OCI-LY7 (cell line): ENCODE measurements at regions not wholly inside any gene's neighbourhood (a gene's known extent, or its start where the extent isn't known, plus 50 kb on each side); places are given as distances from the start of the nearest gene placed in this dataset.

Experiments
- BruUV-seq: library from RNA; stranded (reverse); fragments of 400-500 nt; replicated peaks from 2 replicates; lab custom pipeline; 2021; lab: Mats Ljungman, UMichigan
- CTCF ChIA-PET: fragments of 300-600 bp; sonication (Branson Sonifier 250); formaldehyde crosslinking; loops from one replicate; lab custom pipeline; 2022; ENCODE audit warnings: antibody characterized with exemption; ENCODE audit not compliant: unreplicated experiment; lab: Charles Lee
- POLR2A ChIA-PET: fragments of 300-600 bp; sonication (Branson Sonifier 250); formaldehyde crosslinking; loops from one replicate; lab custom pipeline; 2022; ENCODE audit warnings: antibody characterized with exemption; lab: Charles Lee
- DNase-seq: peaks from one replicate; pipeline ENCODE4 v3.0.0-alpha.2; 2015; ENCODE audit warnings: low spot score
- H2AFZ ChIP-seq: fragments of 200-600 bp; sonication (generic), shearing (Covaris generic); 2 replicates; pipeline ENCODE4 v1.6.1; 2014; ENCODE audit warnings: mild to moderate bottlenecking, antibody characterized with exemption, low read length, moderate library complexity
- H3K27ac ChIP-seq: fragments of 200-600 bp; sonication (generic); 2 replicates; pipeline ENCODE4 v1.5.1; 2014; ENCODE audit warnings: mixed run types, low read depth, mild to moderate bottlenecking, moderate library complexity, low read length, inconsistent platforms; ENCODE audit not compliant: poor library complexity, severe bottlenecking
- H3K36me3 ChIP-seq: fragments of 200-600 bp; sonication (generic); 2 replicates; pipeline ENCODE4 v1.6.1; 2014; ENCODE audit warnings: mild to moderate bottlenecking, antibody characterized with exemption, low read length, moderate library complexity, mixed read lengths; ENCODE audit not compliant: insufficient read depth
- H3K4me1 ChIP-seq: fragments of 200-600 bp; sonication (generic); 2 replicates; pipeline ENCODE4 v1.5.1; 2014; ENCODE audit warnings: mild to moderate bottlenecking, low read length; ENCODE audit not compliant: insufficient read depth, poor library complexity, severe bottlenecking
- H3K4me2 ChIP-seq: fragments of 200-600 bp; sonication (generic); 2 replicates; pipeline ENCODE4 v1.6.1; 2014; ENCODE audit warnings: mild to moderate bottlenecking, low read length
- H3K4me3 ChIP-seq: fragments of 200-600 bp; sonication (generic); 2 replicates; pipeline ENCODE4 v1.5.1; 2014; ENCODE audit warnings: mild to moderate bottlenecking, low read depth, low read length; ENCODE audit not compliant: poor library complexity, severe bottlenecking
- H3K79me2 ChIP-seq: fragments of 200-600 bp; sonication (generic); 2 replicates; pipeline ENCODE4 v1.6.1; 2016; ENCODE audit warnings: low read depth, mild to moderate bottlenecking, low read length, moderate library complexity, mixed read lengths; ENCODE audit not compliant: insufficient read depth
- H3K9me2 ChIP-seq: fragments of 200-600 bp; sonication (generic); 2 replicates; pipeline ENCODE4 v1.6.1; 2016; ENCODE audit warnings: mild to moderate bottlenecking, low read length, mixed read lengths; ENCODE audit not compliant: insufficient read depth
- H3K9me3 ChIP-seq: fragments of 200-600 bp; sonication (generic); 2 replicates; pipeline ENCODE4 v1.6.1; 2014; ENCODE audit warnings: mild to moderate bottlenecking, mixed run types, low read length, mixed read lengths
- H4K20me1 ChIP-seq: fragments of 200-600 bp; sonication (generic); 2 replicates; pipeline ENCODE4 v1.6.1; 2014; ENCODE audit warnings: mild to moderate bottlenecking, antibody characterized with exemption, low read length, moderate library complexity, mixed read lengths; ENCODE audit not compliant: insufficient read depth
- EZH2phosphoT487 ChIP-seq: fragments of 200-600 bp; sonication (generic); IDR thresholded peaks from 2 replicates; pipeline ENCODE4 v1.6.1; 2018; ENCODE audit warnings: low read depth, borderline replicate concordance, mild to moderate bottlenecking, mixed run types, antibody characterized with exemption, low read length, moderate library complexity, mixed read lengths
- intact Hi-C: fragments of 100-400 bp; cut with micrococcal nuclease; formaldehyde crosslinking; loops from one replicate; pipeline ENCODE4 v1.10.0; 2022; ENCODE audit not compliant: unreplicated experiment
- TF ChIP-seq, protein P1 (sequence below): fragments of 200-600 bp; sonication (generic); conservative IDR thresholded peaks from 2 replicates; pipeline ENCODE4 v1.5.1; 2014; ENCODE audit warnings: mild to moderate bottlenecking, antibody characterized with exemption, low read length, moderate library complexity, mixed read lengths

GRCh38 chr6:93703431-93703830 is 284.1 kb upstream of the EPHA7 start:
- Histone ChIP-seq H3K9me3 (no peaks in the 10 kb centered on the region), H2AFZ (no peak overlapping the region), H3K36me3 (no peaks in the 10 kb centered on the region), H3K4me2 (no peak overlapping the region), H3K79me2 (no peaks in the 10 kb centered on the region), H3K9me2 (no peaks in the 10 kb centered on the region), H3K27ac (no peak overlapping the region), H3K4me1 (no peaks in the 10 kb centered on the region), H3K4me3 (no peak overlapping the region), H4K20me1 (no peaks in the 10 kb centered on the region)
- DNase-seq = no peak
- TF ChIP-seq, protein P1, sequence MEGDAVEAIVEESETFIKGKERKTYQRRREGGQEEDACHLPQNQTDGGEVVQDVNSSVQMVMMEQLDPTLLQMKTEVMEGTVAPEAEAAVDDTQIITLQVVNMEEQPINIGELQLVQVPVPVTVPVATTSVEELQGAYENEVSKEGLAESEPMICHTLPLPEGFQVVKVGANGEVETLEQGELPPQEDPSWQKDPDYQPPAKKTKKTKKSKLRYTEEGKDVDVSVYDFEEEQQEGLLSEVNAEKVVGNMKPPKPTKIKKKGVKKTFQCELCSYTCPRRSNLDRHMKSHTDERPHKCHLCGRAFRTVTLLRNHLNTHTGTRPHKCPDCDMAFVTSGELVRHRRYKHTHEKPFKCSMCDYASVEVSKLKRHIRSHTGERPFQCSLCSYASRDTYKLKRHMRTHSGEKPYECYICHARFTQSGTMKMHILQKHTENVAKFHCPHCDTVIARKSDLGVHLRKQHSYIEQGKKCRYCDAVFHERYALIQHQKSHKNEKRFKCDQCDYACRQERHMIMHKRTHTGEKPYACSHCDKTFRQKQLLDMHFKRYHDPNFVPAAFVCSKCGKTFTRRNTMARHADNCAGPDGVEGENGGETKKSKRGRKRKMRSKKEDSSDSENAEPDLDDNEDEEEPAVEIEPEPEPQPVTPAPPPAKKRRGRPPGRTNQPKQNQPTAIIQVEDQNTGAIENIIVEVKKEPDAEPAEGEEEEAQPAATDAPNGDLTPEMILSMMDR = no peak
- no peak for TF ChIP-seq EZH2phosphoT487
- intact Hi-C loops = loop anchor here (2.0 kb wide), 1 partner anchor 17 kb away; no protein-coding TSS in a partner anchor
- POLR2A ChIA-PET = no interaction called here
- CTCF ChIA-PET = no interaction called here
- BruUV-seq = no TSS peak

- no peak for DNase-seq
- intact Hi-C loops = no loop called here
- TF ChIP-seq, protein P1 = no peak
- POLR2A ChIA-PET = no interaction called here
- no peak overlapping the region for H3K4me2 ChIP-seq
- H3K9me3 ChIP-seq = no peaks in the 10 kb centered on the region
- no peaks in the 10 kb centered on the region for H3K79me2 ChIP-seq
- no peak overlapping the region for H3K4me3 ChIP-seq
- no peak overlapping the region for H2AFZ ChIP-seq
- H3K9me2 ChIP-seq = no peaks in the 10 kb centered on the region
- H4K20me1 ChIP-seq = no peaks in the 10 kb centered on the region
- CTCF ChIA-PET = no interaction called here
- no TSS peak for BruUV-seq
- H3K27ac ChIP-seq = no peak overlapping the region
- H3K4me1 ChIP-seq = no peaks in the 10 kb centered on the region
- no peaks in the 10 kb centered on the region for H3K36me3 ChIP-seq
Measured at GRCh38 chr6:93701526-93701925, 282.2 kb upstream of the EPHA7 start.

DNA sequence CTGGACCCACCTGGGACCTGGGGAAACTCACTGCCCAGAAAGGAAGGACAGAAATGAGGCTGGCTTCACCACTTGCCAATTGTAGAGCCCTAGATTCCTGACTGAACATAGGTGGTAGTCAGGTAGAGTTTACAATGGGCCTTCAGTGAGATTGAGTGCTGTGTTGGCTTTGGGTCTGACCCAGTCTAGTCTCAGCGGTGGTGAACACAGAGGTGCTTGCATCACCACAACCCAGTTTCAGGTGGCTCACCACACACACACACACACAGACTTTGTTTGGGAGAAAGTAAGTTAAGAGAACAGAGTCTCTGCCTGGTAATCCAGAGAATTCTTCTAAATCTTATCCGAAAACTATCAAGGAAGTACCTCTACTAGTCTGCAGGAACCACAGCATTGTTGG is 266.1 kb upstream of the EPHA7 start:
- POLR2A ChIA-PET = no interaction called here
- CTCF ChIA-PET = no interaction called here
- Histone ChIP-seq H3K27ac (no peak overlapping the region), H2AFZ (no peak overlapping the region), H3K9me3 (no peaks in the 10 kb centered on the region), H3K4me3 (no peak overlapping the region), H3K9me2 (no peaks in the 10 kb centered on the region), H4K20me1 (no peaks in the 10 kb centered on the region), H3K36me3 (no peaks in the 10 kb centered on the region), H3K4me1 (no peaks in the 10 kb centered on the region), H3K4me2 (no peak overlapping the region), H3K79me2 (no peaks in the 10 kb centered on the region)
- no TSS peak for BruUV-seq
- TF ChIP-seq, protein P1 = no peak
- no peak for TF ChIP-seq EZH2phosphoT487
- intact Hi-C loops = no loop called here
- no peak for DNase-seq
